ENCODE measurements at regions not wholly inside any gene's neighbourhood (a gene's known extent, or its start where the extent isn't known, plus 50 kb on each side); places are given as distances from the start of the nearest gene placed in this dataset.

GRCh38 chr7:47664650-47665195 lies 82.8 kb upstream of the TNS3 start:
- TF ChIP-seq YY1 (IDR thresholded peaks at IDR 0.05; ENCODE audit: insufficient read depth, insufficient read length) (no peak), SUZ12 (IDR thresholded peaks at IDR 0.05; ENCODE audit: extremely low read depth, insufficient read depth, insufficient read length) (no peak)
